GM12878 (cell line): ENCODE measurements at regions not wholly inside any gene's neighbourhood (a gene's known extent, or its start where the extent isn't known, plus 50 kb on each side); places are given as distances from the start of the nearest gene placed in this dataset.

Source experiments
- ATAC-seq: fragments of 200-7000 bp; cut with Tn5 transposase; 3 replicates; pipeline ENCODE4 v1.9.1; 2020; ENCODE audit warnings: mild to moderate bottlenecking, moderate library complexity
- BruUV-seq: library from RNA; stranded (reverse); fragments of 400-500 nt; replicated peaks from 2 replicates; lab custom pipeline; 2021; lab: Mats Ljungman, UMichigan
- CTCF ChIA-PET: fragments of 300-600 bp; sonication (Branson Sonifier 250); formaldehyde crosslinking; extraction: SDS; loops from one replicate; lab custom pipeline; 2021; ENCODE audit warnings: inconsistent platforms; lab: Yijun Ruan, JAX
- POLR2A ChIA-PET: fragments of 350-600 bp; formaldehyde crosslinking; extraction: SDS; loops from one replicate; lab custom pipeline; 2021; ENCODE audit warnings: inconsistent platforms; lab: Charles Lee
- RAD21 ChIA-PET: fragments of 300-600 bp; sonication (Branson Sonifier 250); formaldehyde crosslinking; loops from one replicate; lab custom pipeline; 2023; ENCODE audit warnings: antibody characterized with exemption; ENCODE audit not compliant: unreplicated experiment; lab: Charles Lee
- SMC1A ChIA-PET: fragments of 300-600 bp; sonication (Branson Sonifier 250); formaldehyde crosslinking; loops from one replicate; lab custom pipeline; 2023; ENCODE audit not compliant: unreplicated experiment, uncharacterized antibody; lab: Charles Lee
- DNase-seq: peaks from one replicate; pipeline ENCODE4 v3.0.0-alpha.2; 2011; ENCODE audit warnings: low read depth, low spot score
- FAIRE-seq: peaks from 3 replicates; lab custom pipeline; 2011; peaks lifted over from hg19 to GRCh38; lab: Jason Lieb, UNC
- H2AFZ ChIP-seq: 2 replicates; pipeline ENCODE4 v1.6.0; 2011; ENCODE audit warnings: low read depth, low read length, control low read depth; ENCODE audit not compliant: control insufficient read depth
- H3K27ac ChIP-seq: 2 replicates; pipeline ENCODE4 v1.5.1; 2011; ENCODE audit warnings: control low read depth; ENCODE audit not compliant: control insufficient read depth, insufficient read depth
- H3K27me3 ChIP-seq, 2 experiments: replicated peaks in 1 of 2; 2 replicates each; pipeline versions ENCODE4 v1.6.0 to v1.6.1; 2011; ENCODE audit warnings: low read length in 1 of 2; ENCODE audit not compliant: control insufficient read depth in 2 of 2, insufficient read depth in 2 of 2
- H3K36me3 ChIP-seq, 2 experiments: 2 replicates each; pipeline ENCODE4 v1.5.1; 2011; ENCODE audit warnings: low read length in 1 of 2; ENCODE audit not compliant: control insufficient read depth in 2 of 2, insufficient read depth in 2 of 2
- H3K4me1 ChIP-seq: 2 replicates; pipeline ENCODE4 v1.6.1; 2011; ENCODE audit warnings: mild to moderate bottlenecking, low read length, moderate library complexity, mixed read lengths; ENCODE audit not compliant: control insufficient read depth, insufficient read depth
- H3K4me2 ChIP-seq: 2 replicates; pipeline ENCODE4 v1.6.0; 2011; ENCODE audit warnings: control low read depth; ENCODE audit not compliant: control insufficient read depth, insufficient read depth
- H3K4me3 ChIP-seq: fragments of 200-600 bp; sonication (generic); 2 replicates; pipeline ENCODE4 v1.5.1; 2016
- H3K79me2 ChIP-seq: 2 replicates; pipeline ENCODE4 v1.6.0; 2011; ENCODE audit warnings: low read length; ENCODE audit not compliant: control insufficient read depth, insufficient read depth
- H3K9ac ChIP-seq: 2 replicates; pipeline ENCODE4 v1.8.0; 2011; ENCODE audit warnings: low read length, control low read depth, mixed read lengths; ENCODE audit not compliant: control insufficient read depth, insufficient read depth
- H3K9me3 ChIP-seq: replicated peaks from 3 replicates; pipeline ENCODE4 v1.5.1; 2011; ENCODE audit warnings: mild to moderate bottlenecking, low read length; ENCODE audit not compliant: control insufficient read depth, insufficient read depth
- H4K20me1 ChIP-seq: 2 replicates; pipeline ENCODE4 v1.6.0; 2011; ENCODE audit not compliant: control insufficient read depth, insufficient read depth
- EGR1 ChIP-seq, 2 experiments: IDR thresholded peaks; 1 replicate in 1 of 2; 2 replicates in 1 of 2; pipeline ENCODE4 v1.6.1; 2011 to 2012; ENCODE audit warnings: low read depth in 2 of 2, low read length in 2 of 2, borderline replicate concordance in 1 of 2, mild to moderate bottlenecking in 1 of 2, moderate library complexity in 1 of 2
- HCFC1 ChIP-seq: fragments of 150-350 bp; IDR thresholded peaks from 2 replicates; pipeline ENCODE4 v1.6.1; 2014; ENCODE audit warnings: low read length
- SUPT20H ChIP-seq: IDR thresholded peaks from 2 replicates; pipeline ENCODE4 v1.6.1; 2011; ENCODE audit warnings: low read depth, mild to moderate bottlenecking, low read length, moderate library complexity, borderline replicate concordance; ENCODE audit not compliant: control insufficient read depth
- SUZ12 ChIP-seq: fragments of 200-600 bp; sonication (generic); IDR thresholded peaks from one replicate; pipeline ENCODE4 v1.6.1; 2018; ENCODE audit warnings: antibody characterized with exemption, mild to moderate bottlenecking; ENCODE audit not compliant: unreplicated experiment
- TCF7 ChIP-seq: IDR thresholded peaks from 2 replicates; pipeline ENCODE4 v1.6.1; 2014; ENCODE audit warnings: antibody characterized with exemption, borderline replicate concordance
- WGBS: methylation state at CpG from one replicate; pipeline ENCODE4 v1.1.6; 2016; ENCODE audit warnings: low lambda C conversion rate; ENCODE audit not compliant: insufficient replicate concordance, insufficient coverage; ENCODE audit errors: missing lambda C conversion rate; 5-methylcytosine and 5-hydroxymethylcytosine counted together
- in situ Hi-C: fragments of 300-500 bp; cut with MboI; formaldehyde crosslinking; loops from 9 replicates; pipeline ENCODE4 v1.14.3; 2018; ENCODE audit warnings: mixed read lengths
- intact Hi-C: fragments of 100-400 bp; cut with micrococcal nuclease; formaldehyde crosslinking; loops from one replicate; pipeline ENCODE4 v1.14.2; 2022; ENCODE audit not compliant: unreplicated experiment
- TF ChIP-seq, protein P1 (sequence below): IDR thresholded peaks from 2 replicates; pipeline ENCODE4 v1.6.1; 2012; ENCODE audit warnings: mild to moderate bottlenecking, low read depth, low read length
- TF ChIP-seq, protein P2 (sequence below): fragments of 450-650 bp; IDR thresholded peaks from 2 replicates; pipeline ENCODE4 v1.6.1; 2017; ENCODE audit warnings: mild to moderate bottlenecking
- TF ChIP-seq, protein P3 (sequence below): fragments of 450-650 bp; IDR thresholded peaks from 2 replicates; pipeline ENCODE4 v1.6.1; 2016; ENCODE audit warnings: mild to moderate bottlenecking, moderate library complexity, borderline replicate concordance
- TF ChIP-seq, protein P4 (sequence below): IDR thresholded peaks from 2 replicates; pipeline ENCODE4 v1.6.1; 2011; ENCODE audit warnings: borderline replicate concordance, low read depth, mild to moderate bottlenecking, moderate library complexity, low read length; ENCODE audit not compliant: insufficient read depth, poor library complexity, severe bottlenecking
- TF ChIP-seq, protein P5 (sequence below): fragments of 450-650 bp; IDR thresholded peaks from 2 replicates; pipeline ENCODE4 v1.6.1; 2014; ENCODE audit warnings: mild to moderate bottlenecking

DNA sequence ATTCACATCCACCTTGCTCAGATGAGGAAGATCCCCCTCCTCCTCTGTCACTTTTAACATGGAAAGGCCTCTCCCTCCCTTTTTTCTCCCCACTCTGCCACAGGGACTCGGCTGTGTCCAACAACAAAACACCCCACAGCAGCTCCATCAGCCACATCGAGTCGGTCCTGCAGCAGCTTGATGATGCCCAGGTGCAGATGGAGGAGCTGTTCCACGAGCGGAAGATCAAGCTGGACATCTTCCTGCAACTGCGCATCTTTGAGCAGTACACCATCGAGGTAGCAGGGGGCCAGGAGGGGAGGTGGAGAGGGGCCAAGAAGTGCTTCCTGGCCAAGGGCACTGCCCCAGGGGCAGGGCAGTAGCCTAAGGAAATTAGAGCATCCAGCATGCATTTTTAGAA lies 331.7 kb upstream of the UMPS start (continued):
- no peak for TF ChIP-seq SUZ12
- TF ChIP-seq SUPT20H = no peak
- TF ChIP-seq, protein P1, sequence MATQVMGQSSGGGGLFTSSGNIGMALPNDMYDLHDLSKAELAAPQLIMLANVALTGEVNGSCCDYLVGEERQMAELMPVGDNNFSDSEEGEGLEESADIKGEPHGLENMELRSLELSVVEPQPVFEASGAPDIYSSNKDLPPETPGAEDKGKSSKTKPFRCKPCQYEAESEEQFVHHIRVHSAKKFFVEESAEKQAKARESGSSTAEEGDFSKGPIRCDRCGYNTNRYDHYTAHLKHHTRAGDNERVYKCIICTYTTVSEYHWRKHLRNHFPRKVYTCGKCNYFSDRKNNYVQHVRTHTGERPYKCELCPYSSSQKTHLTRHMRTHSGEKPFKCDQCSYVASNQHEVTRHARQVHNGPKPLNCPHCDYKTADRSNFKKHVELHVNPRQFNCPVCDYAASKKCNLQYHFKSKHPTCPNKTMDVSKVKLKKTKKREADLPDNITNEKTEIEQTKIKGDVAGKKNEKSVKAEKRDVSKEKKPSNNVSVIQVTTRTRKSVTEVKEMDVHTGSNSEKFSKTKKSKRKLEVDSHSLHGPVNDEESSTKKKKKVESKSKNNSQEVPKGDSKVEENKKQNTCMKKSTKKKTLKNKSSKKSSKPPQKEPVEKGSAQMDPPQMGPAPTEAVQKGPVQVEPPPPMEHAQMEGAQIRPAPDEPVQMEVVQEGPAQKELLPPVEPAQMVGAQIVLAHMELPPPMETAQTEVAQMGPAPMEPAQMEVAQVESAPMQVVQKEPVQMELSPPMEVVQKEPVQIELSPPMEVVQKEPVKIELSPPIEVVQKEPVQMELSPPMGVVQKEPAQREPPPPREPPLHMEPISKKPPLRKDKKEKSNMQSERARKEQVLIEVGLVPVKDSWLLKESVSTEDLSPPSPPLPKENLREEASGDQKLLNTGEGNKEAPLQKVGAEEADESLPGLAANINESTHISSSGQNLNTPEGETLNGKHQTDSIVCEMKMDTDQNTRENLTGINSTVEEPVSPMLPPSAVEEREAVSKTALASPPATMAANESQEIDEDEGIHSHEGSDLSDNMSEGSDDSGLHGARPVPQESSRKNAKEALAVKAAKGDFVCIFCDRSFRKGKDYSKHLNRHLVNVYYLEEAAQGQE = no peak
- TF ChIP-seq, protein P2, sequence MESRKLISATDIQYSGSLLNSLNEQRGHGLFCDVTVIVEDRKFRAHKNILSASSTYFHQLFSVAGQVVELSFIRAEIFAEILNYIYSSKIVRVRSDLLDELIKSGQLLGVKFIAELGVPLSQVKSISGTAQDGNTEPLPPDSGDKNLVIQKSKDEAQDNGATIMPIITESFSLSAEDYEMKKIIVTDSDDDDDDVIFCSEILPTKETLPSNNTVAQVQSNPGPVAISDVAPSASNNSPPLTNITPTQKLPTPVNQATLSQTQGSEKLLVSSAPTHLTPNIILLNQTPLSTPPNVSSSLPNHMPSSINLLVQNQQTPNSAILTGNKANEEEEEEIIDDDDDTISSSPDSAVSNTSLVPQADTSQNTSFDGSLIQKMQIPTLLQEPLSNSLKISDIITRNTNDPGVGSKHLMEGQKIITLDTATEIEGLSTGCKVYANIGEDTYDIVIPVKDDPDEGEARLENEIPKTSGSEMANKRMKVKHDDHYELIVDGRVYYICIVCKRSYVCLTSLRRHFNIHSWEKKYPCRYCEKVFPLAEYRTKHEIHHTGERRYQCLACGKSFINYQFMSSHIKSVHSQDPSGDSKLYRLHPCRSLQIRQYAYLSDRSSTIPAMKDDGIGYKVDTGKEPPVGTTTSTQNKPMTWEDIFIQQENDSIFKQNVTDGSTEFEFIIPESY = no peak
- TF ChIP-seq TCF7 = no peak
- TF ChIP-seq, all 136 proteins: peak for 0

DNA sequence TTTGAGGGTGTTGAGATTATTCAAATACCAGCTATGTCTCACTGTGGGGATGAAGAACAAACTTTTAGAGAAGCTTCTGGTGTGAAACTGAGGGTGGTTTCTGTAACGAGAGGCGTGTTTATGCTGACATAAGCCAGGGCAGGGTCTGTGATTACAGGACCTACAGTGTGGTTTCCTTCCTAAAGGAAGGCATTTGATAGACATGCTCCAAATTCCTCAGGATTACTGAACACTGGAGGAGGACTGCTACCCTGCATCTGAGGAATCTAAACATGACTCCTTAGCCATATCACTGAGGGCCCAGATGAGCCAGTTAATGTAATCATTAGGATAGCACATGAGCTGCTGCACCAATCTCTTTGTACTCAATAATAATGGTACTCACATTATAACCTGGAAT lies 328.4 kb upstream of the UMPS start:
- no peaks in the 10 kb centered on the region; a peak in 2 of 4 replicates for H3K27me3 ChIP-seq
- no peaks in the 10 kb centered on the region for H4K20me1 ChIP-seq
- no peak overlapping the region for H3K4me2 ChIP-seq
- no peak for FAIRE-seq
- ChIA-PET CTCF (no interaction called here), RAD21 (no interaction called here), POLR2A (no interaction called here), SMC1A (interaction anchor here (1.0 kb wide), 1 partner anchor 31 kb away, joined by 4 read pairs; no protein-coding TSS in a partner anchor)
- DNase-seq = no peak
- BruUV-seq = no TSS peak
- no peaks in the 10 kb centered on the region for H3K9me3 ChIP-seq
- H3K4me1 ChIP-seq = no peaks in the 10 kb centered on the region
- H3K36me3 ChIP-seq = no peaks in the 10 kb centered on the region
- no peak overlapping the region for H3K27ac ChIP-seq
- no peaks in the 10 kb centered on the region for H3K79me2 ChIP-seq
- H2AFZ ChIP-seq = no peak overlapping the region
- no peak overlapping the region for H3K9ac ChIP-seq
- in situ Hi-C loops (no loop called here), intact Hi-C loops (no loop called here)
- no peak overlapping the region for H3K4me3 ChIP-seq
- no peak for ATAC-seq
- WGBS = 26% methylated on average over 2 of the region's 2 CpGs
- TF ChIP-seq, protein P3, sequence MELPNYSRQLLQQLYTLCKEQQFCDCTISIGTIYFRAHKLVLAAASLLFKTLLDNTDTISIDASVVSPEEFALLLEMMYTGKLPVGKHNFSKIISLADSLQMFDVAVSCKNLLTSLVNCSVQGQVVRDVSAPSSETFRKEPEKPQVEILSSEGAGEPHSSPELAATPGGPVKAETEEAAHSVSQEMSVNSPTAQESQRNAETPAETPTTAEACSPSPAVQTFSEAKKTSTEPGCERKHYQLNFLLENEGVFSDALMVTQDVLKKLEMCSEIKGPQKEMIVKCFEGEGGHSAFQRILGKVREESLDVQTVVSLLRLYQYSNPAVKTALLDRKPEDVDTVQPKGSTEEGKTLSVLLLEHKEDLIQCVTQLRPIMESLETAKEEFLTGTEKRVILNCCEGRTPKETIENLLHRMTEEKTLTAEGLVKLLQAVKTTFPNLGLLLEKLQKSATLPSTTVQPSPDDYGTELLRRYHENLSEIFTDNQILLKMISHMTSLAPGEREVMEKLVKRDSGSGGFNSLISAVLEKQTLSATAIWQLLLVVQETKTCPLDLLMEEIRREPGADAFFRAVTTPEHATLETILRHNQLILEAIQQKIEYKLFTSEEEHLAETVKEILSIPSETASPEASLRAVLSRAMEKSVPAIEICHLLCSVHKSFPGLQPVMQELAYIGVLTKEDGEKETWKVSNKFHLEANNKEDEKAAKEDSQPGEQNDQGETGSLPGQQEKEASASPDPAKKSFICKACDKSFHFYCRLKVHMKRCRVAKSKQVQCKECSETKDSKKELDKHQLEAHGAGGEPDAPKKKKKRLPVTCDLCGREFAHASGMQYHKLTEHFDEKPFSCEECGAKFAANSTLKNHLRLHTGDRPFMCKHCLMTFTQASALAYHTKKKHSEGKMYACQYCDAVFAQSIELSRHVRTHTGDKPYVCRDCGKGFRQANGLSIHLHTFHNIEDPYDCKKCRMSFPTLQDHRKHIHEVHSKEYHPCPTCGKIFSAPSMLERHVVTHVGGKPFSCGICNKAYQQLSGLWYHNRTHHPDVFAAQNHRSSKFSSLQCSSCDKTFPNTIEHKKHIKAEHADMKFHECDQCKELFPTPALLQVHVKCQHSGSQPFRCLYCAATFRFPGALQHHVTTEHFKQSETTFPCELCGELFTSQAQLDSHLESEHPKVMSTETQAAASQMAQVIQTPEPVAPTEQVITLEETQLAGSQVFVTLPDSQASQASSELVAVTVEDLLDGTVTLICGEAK = no peak
- TF ChIP-seq, protein P4, sequence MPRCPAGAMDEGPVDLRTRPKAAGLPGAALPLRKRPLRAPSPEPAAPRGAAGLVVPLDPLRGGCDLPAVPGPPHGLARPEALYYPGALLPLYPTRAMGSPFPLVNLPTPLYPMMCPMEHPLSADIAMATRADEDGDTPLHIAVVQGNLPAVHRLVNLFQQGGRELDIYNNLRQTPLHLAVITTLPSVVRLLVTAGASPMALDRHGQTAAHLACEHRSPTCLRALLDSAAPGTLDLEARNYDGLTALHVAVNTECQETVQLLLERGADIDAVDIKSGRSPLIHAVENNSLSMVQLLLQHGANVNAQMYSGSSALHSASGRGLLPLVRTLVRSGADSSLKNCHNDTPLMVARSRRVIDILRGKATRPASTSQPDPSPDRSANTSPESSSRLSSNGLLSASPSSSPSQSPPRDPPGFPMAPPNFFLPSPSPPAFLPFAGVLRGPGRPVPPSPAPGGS = no peak
- TF ChIP-seq HCFC1 = no peak
- TF ChIP-seq, protein P5, sequence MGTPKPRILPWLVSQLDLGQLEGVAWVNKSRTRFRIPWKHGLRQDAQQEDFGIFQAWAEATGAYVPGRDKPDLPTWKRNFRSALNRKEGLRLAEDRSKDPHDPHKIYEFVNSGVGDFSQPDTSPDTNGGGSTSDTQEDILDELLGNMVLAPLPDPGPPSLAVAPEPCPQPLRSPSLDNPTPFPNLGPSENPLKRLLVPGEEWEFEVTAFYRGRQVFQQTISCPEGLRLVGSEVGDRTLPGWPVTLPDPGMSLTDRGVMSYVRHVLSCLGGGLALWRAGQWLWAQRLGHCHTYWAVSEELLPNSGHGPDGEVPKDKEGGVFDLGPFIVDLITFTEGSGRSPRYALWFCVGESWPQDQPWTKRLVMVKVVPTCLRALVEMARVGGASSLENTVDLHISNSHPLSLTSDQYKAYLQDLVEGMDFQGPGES = no peak
- TF ChIP-seq EGR1 (IDR thresholded peaks at IDR 0.05; ENCODE audit: borderline replicate concordance in 1 of 2, low read depth in 2 of 2, low read length in 2 of 2) = no peak
